ENCODE measurements at regions not wholly inside any gene's neighbourhood (a gene's known extent, or its start where the extent isn't known, plus 50 kb on each side); places are given as distances from the start of the nearest gene placed in this dataset.
"Not testable (repeated sequence)": the region's sequence is repeated elsewhere in the genome, so short reads cannot be mapped to it uniquely, and the experiment has no call there.

DNA sequence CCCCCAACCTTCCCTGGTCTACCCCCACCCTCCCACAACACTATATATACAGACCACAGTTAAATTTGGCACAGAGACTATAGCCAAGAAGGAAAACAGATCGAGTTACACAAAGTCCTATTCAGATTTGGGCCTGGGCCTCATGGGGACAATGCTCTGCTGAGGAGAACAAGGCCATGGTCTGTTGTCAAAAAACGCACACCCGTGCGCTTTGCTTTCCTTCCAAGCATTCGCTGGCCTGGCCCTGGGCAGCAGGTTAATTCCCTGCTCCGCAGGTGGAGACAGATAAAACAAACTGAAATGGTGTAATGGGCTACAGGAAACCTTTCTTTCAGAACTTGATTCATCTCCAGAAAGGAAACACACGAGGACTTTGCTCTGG, 256.2 kb downstream of the BCL2L11 start:
- CTCF ChIA-PET; ATAC-seq (ENCODE audit: low read depth); H3K4me3 ChIP-seq (ENCODE audit: control extremely low read depth in 1 of 5, extremely low read depth in 1 of 5, insufficient read depth in 1 of 5, low read depth in 2 of 5, low read length in 4 of 5); H3K9me3 ChIP-seq (ENCODE audit: control extremely low read depth in 1 of 3, control insufficient read depth in 2 of 3, insufficient read depth in 1 of 3, low read length in 2 of 3); DNase-seq; POLR2A ChIA-PET; H3K4me2 ChIP-seq (replicated peaks; ENCODE audit: low read depth, low read length, poor library complexity, severe bottlenecking); H3K36me3 ChIP-seq (replicated peaks in 1 of 2; ENCODE audit: control extremely low read depth in 1 of 2, control insufficient read depth in 1 of 2, extremely low read depth in 1 of 2, insufficient read depth in 2 of 2, low read length in 1 of 2); intact Hi-C loops (cut with micrococcal nuclease); H3K4me1 ChIP-seq (ENCODE audit: control insufficient read depth in 2 of 2, insufficient read depth in 2 of 2, low read length in 2 of 2); H3K4me3 Mint-ChIP-seq; H3K4me1 Mint-ChIP-seq; H3K9me3 Mint-ChIP-seq (ENCODE audit: insufficient read depth); H4K20me1 ChIP-seq (ENCODE audit: control insufficient read depth, insufficient read depth, low read length, poor library complexity, severe bottlenecking); H3K9ac ChIP-seq (ENCODE audit: low read length); H3K27me3 ChIP-seq (replicated peaks in 1 of 4; ENCODE audit: control extremely low read depth in 1 of 4, control insufficient read depth in 3 of 4, insufficient read depth in 4 of 4, low read length in 3 of 4); H2AFZ ChIP-seq (ENCODE audit: insufficient read depth, low read depth, low read length, poor library complexity, severe bottlenecking); H3K27me3 Mint-ChIP-seq; H3K79me2 ChIP-seq (ENCODE audit: control insufficient read depth, insufficient read depth, low read length); H3K27ac ChIP-seq (ENCODE audit: low read length in 2 of 2); H3K27ac Mint-ChIP-seq: not testable (repeated sequence)
- no CpG with 5 or more reads among the region's 7 CpGs for WGBS (ENCODE audit: insufficient coverage)

DNA sequence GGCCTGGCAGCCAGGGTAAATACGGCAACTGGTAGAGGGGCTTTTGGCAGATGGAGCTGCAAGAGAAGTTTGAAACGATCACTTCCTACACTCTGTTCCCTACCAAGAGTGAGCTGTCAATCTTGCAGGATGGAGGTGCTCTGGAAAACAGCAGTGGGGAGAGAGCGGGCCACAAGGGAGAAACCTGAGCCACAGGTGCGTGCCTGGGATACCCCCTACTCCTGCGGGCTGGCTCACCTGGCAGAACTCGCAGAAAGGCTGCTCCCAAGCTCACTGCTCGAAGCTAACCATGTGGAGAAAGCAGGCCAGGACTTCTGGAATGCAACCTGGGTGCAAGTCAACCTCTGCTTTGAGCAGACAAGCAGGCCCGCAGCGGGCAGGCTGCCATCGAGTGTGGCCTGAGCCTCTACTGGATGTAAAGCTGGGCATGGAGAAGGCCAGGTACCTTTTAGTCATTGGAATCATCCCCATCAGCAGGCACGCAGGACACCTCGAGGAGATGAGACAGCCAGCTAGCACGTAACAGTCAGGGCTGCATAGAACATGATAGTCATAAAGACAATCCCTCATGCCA, 256.8 kb downstream of the BCL2L11 start:
- H3K27me3 Mint-ChIP-seq; H3K36me3 ChIP-seq (replicated peaks in 1 of 2; ENCODE audit: control extremely low read depth in 1 of 2, control insufficient read depth in 1 of 2, extremely low read depth in 1 of 2, insufficient read depth in 2 of 2, low read length in 1 of 2); H3K9me3 Mint-ChIP-seq (ENCODE audit: insufficient read depth); H3K27ac ChIP-seq (ENCODE audit: low read length in 2 of 2); ATAC-seq (ENCODE audit: low read depth); H3K27me3 ChIP-seq (replicated peaks in 1 of 4; ENCODE audit: control extremely low read depth in 1 of 4, control insufficient read depth in 3 of 4, insufficient read depth in 4 of 4, low read length in 3 of 4); H3K4me1 ChIP-seq (ENCODE audit: control insufficient read depth in 2 of 2, insufficient read depth in 2 of 2, low read length in 2 of 2); H3K9ac ChIP-seq (ENCODE audit: low read length); H4K20me1 ChIP-seq (ENCODE audit: control insufficient read depth, insufficient read depth, low read length, poor library complexity, severe bottlenecking); H3K4me3 Mint-ChIP-seq; H2AFZ ChIP-seq (ENCODE audit: insufficient read depth, low read depth, low read length, poor library complexity, severe bottlenecking); H3K79me2 ChIP-seq (ENCODE audit: control insufficient read depth, insufficient read depth, low read length); H3K4me2 ChIP-seq (replicated peaks; ENCODE audit: low read depth, low read length, poor library complexity, severe bottlenecking); H3K27ac Mint-ChIP-seq; CTCF ChIA-PET; intact Hi-C loops (cut with micrococcal nuclease); H3K9me3 ChIP-seq (ENCODE audit: control extremely low read depth in 1 of 3, control insufficient read depth in 2 of 3, insufficient read depth in 1 of 3, low read length in 2 of 3); H3K4me1 Mint-ChIP-seq; POLR2A ChIA-PET; H3K4me3 ChIP-seq (ENCODE audit: control extremely low read depth in 1 of 5, extremely low read depth in 1 of 5, insufficient read depth in 1 of 5, low read depth in 2 of 5, low read length in 4 of 5); DNase-seq: not testable (repeated sequence)
- WGBS (ENCODE audit: insufficient coverage) = no CpG with 5 or more reads among the region's 13 CpGs

DNA sequence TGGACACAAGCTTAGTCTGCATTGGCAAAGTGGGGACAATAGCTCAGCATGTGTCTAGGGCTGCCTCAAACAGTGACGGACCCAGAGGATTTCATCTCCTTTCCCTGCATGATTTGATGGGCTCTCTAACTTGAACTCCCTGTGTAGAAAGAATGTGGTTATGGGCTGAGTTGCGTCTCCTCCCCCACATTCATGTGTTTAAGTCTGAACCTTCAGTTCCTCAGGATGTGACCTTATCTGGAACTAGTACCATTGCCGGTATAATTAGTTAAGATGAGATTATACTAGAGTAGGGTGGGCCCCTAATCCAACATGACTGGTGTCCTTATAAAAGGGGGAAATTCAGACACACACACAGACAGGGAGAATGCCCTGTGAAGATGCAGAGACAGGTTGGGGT, 257.6 kb downstream of the BCL2L11 start:
- H3K36me3 ChIP-seq (replicated peaks in 1 of 2; ENCODE audit: control extremely low read depth in 1 of 2, control insufficient read depth in 1 of 2, extremely low read depth in 1 of 2, insufficient read depth in 2 of 2, low read length in 1 of 2); H3K4me1 Mint-ChIP-seq; H3K4me1 ChIP-seq (ENCODE audit: control insufficient read depth in 2 of 2, insufficient read depth in 2 of 2, low read length in 2 of 2); H3K27ac Mint-ChIP-seq; intact Hi-C loops (cut with micrococcal nuclease); POLR2A ChIA-PET; H3K27me3 Mint-ChIP-seq; H3K4me2 ChIP-seq (replicated peaks; ENCODE audit: low read depth, low read length, poor library complexity, severe bottlenecking); H3K4me3 Mint-ChIP-seq; H3K9ac ChIP-seq (ENCODE audit: low read length); H3K79me2 ChIP-seq (ENCODE audit: control insufficient read depth, insufficient read depth, low read length); H3K27ac ChIP-seq (ENCODE audit: low read length in 2 of 2); H3K9me3 ChIP-seq (ENCODE audit: control extremely low read depth in 1 of 3, control insufficient read depth in 2 of 3, insufficient read depth in 1 of 3, low read length in 2 of 3); H2AFZ ChIP-seq (ENCODE audit: insufficient read depth, low read depth, low read length, poor library complexity, severe bottlenecking); ATAC-seq (ENCODE audit: low read depth); CTCF ChIA-PET; H3K9me3 Mint-ChIP-seq (ENCODE audit: insufficient read depth); H3K27me3 ChIP-seq (replicated peaks in 1 of 4; ENCODE audit: control extremely low read depth in 1 of 4, control insufficient read depth in 3 of 4, insufficient read depth in 4 of 4, low read length in 3 of 4); DNase-seq; H3K4me3 ChIP-seq (ENCODE audit: control extremely low read depth in 1 of 5, extremely low read depth in 1 of 5, insufficient read depth in 1 of 5, low read depth in 2 of 5, low read length in 4 of 5); H4K20me1 ChIP-seq (ENCODE audit: control insufficient read depth, insufficient read depth, low read length, poor library complexity, severe bottlenecking): not testable (repeated sequence)
- no CpG with 5 or more reads among the region's 3 CpGs for WGBS (ENCODE audit: insufficient coverage)

DNA sequence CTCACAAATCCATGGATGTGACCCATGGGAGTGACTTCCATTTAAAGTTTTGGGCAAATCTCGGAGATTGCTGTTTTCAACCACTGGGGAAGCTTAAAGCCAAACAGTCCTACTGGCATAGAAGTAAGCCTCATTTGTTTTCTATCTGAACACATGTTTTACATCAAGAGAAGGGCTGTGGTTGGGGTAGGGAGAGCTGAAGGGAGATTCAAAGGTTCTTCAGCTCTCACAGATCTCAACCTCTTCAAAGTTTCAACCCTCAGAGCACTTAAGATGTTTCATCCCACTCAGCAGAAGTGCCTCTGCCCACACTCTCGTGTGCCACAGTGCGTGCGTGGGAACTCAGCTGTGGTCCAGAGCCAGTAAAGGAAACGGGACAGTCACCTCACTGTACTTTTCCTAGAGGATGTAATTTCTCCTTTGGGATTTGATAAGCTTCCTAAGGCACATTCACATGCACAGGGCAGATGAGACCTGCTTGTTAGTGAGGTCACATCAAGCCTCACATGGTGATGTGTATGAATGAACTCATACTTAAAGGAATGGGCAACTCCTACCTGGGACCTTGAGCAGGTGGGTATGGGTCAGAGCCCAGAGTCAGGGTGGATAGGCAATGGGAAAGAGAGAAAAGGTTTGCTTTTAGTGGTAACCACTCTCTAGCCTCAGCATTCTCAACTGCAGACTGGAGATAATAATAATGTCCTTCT, 260.2 kb downstream of the BCL2L11 start:
- CTCF ChIA-PET; H3K27me3 Mint-ChIP-seq; intact Hi-C loops (cut with micrococcal nuclease); H3K4me1 Mint-ChIP-seq; H3K4me2 ChIP-seq (replicated peaks; ENCODE audit: low read depth, low read length, poor library complexity, severe bottlenecking); H3K27ac ChIP-seq (ENCODE audit: low read length in 2 of 2); H3K9me3 ChIP-seq (ENCODE audit: control extremely low read depth in 1 of 3, control insufficient read depth in 2 of 3, insufficient read depth in 1 of 3, low read length in 2 of 3); H3K9ac ChIP-seq (ENCODE audit: low read length); H4K20me1 ChIP-seq (ENCODE audit: control insufficient read depth, insufficient read depth, low read length, poor library complexity, severe bottlenecking); DNase-seq; H3K4me1 ChIP-seq (ENCODE audit: control insufficient read depth in 2 of 2, insufficient read depth in 2 of 2, low read length in 2 of 2); H3K79me2 ChIP-seq (ENCODE audit: control insufficient read depth, insufficient read depth, low read length); H2AFZ ChIP-seq (ENCODE audit: insufficient read depth, low read depth, low read length, poor library complexity, severe bottlenecking); H3K4me3 ChIP-seq (ENCODE audit: control extremely low read depth in 1 of 5, extremely low read depth in 1 of 5, insufficient read depth in 1 of 5, low read depth in 2 of 5, low read length in 4 of 5); POLR2A ChIA-PET; H3K36me3 ChIP-seq (replicated peaks in 1 of 2; ENCODE audit: control extremely low read depth in 1 of 2, control insufficient read depth in 1 of 2, extremely low read depth in 1 of 2, insufficient read depth in 2 of 2, low read length in 1 of 2); H3K27ac Mint-ChIP-seq; H3K27me3 ChIP-seq (replicated peaks in 1 of 4; ENCODE audit: control extremely low read depth in 1 of 4, control insufficient read depth in 3 of 4, insufficient read depth in 4 of 4, low read length in 3 of 4); ATAC-seq (ENCODE audit: low read depth); H3K4me3 Mint-ChIP-seq; H3K9me3 Mint-ChIP-seq (ENCODE audit: insufficient read depth): not testable (repeated sequence)
- WGBS (ENCODE audit: insufficient coverage) = no CpG with 5 or more reads among the region's 5 CpGs
